Naive thymus-derived CD8-positive, alpha-beta T cell (primary cell): ENCODE measurements at regions not wholly inside any gene's neighbourhood (a gene's known extent, or its start where the extent isn't known, plus 50 kb on each side); places are given as distances from the start of the nearest gene placed in this dataset.
A peak's percentile ranks its signal among the peaks of the same experiment; 100 is the strongest.

ENCODE experiments used
- ATAC-seq, 2 donors: fragments of 150-1000 bp; cut with Tn5 transposase in 1 of 2; sonication (Bioruptor Pico), chemical (Tn5 transposase) in 1 of 2; 1 replicate in 1 of 2; 2 replicates in 1 of 2; pipeline ENCODE4 v1.10.0; 2021; ENCODE audit warnings: mild to moderate bottlenecking in 2 of 2, moderate library complexity in 2 of 2
- POLR2A ChIA-PET: fragments of 350-600 bp; sonication (Branson Sonifier 250); formaldehyde crosslinking; loops from one replicate; lab custom pipeline; 2021; ENCODE audit warnings: antibody characterized with exemption; lab: Charles Lee
- DNase-seq, 10 donors: peaks; one replicate each; pipeline versions ENCODE4 v3.0.0 to v3.0.0-alpha.2; 2020 to 2022
- H3K27ac Mint-ChIP-seq, 10 donors: one replicate each; pipeline ENCODE4 v1.8.0; 2020 to 2022; ENCODE audit warnings: mild to moderate bottlenecking in 10 of 10, mixed read lengths in 10 of 10, moderate library complexity in 4 of 10, inconsistent platforms in 1 of 10
- H3K27me3 Mint-ChIP-seq, 5 donors: one replicate each; pipeline ENCODE4 v1.8.0; 2021 to 2022; ENCODE audit warnings: mixed read lengths in 5 of 5
- H3K36me3 Mint-ChIP-seq, 3 donors: one replicate each; pipeline ENCODE4 v1.8.0; 2020 to 2022; ENCODE audit warnings: mixed read lengths in 3 of 3, mild to moderate bottlenecking in 2 of 3, inconsistent platforms in 1 of 3
- H3K4me1 Mint-ChIP-seq, 4 donors: one replicate each; pipeline ENCODE4 v1.8.0; 2021 to 2022; ENCODE audit warnings: mixed read lengths in 4 of 4
- H3K4me3 Mint-ChIP-seq, 10 donors: one replicate each; pipeline ENCODE4 v1.8.0; 2020 to 2022; ENCODE audit warnings: mild to moderate bottlenecking in 10 of 10, mixed read lengths in 10 of 10, moderate library complexity in 6 of 10, inconsistent platforms in 1 of 10
- H3K9me3 Mint-ChIP-seq, 9 donors: one replicate each; pipeline ENCODE4 v1.8.0; 2020 to 2022; ENCODE audit warnings: mixed read lengths in 9 of 9, mild to moderate bottlenecking in 3 of 9, inconsistent platforms in 1 of 9, moderate library complexity in 1 of 9

DNA sequence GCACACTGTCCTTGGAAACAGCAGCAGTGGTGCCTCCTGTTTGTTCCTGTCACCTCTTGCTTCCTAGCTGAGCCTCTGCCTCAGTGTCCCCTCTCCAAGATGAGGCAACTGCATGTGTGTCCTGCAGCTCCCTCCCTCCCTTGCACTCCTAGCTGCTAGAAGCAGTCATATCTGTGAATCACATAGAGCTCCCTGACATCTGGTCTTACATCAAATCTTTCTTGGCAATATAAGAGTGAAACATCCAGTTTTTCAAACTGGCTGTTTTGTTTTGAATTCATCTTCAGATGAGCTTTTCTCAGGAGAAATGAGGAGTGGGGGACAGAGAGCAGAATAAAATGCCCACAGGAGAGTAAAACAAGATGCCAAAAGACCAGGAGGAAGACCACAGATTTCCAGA, 103.7 kb downstream of the VCPKMT start:
- no peak for ATAC-seq
- H3K27ac Mint-ChIP-seq: peak overlapping the region in 6 of 10 donors; percentile 12 to 87 (median 56)
- H3K4me1 Mint-ChIP-seq: peaks cover 15 to 38% (median 25%) of the 10 kb centered on the region in 4 donors

DNA sequence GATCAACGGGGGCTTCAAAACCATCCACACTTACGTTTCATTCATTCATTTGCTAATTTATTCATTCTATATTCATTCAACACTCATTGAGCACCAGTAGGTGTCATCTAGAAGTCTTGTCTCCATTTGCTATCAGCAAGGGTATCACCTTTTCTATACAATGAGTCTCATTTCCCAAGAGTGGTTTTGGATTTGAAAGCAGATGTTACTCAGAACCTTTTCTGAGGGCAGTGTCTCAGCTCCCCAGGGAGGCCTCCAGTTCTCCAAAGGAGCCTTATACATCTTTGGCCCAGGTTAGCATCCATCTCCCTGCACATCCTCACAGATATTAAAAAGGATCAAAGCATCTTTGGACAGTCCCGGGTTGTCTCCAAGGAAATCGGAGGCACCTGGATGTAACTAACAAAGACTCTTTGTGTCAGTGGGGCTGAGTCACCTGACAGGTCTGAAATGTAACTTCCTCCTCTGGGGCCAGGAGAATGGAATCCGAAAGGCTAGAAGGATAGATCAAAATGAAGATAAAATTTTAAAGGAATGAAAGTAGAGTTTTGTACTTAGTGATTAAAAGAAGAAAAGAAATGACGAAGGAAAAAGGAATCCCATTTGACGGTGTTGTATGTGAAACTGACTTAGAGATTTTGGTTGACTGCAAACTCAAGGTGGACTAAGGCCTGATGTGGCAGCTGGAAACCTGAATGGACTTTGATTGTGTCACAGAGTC, 103.0 kb downstream of the VCPKMT start:
- Mint-ChIP-seq H3K4me3 (no peak overlapping the region), H3K27me3 (no peaks in the 10 kb centered on the region), H3K4me1 (peaks cover 15 to 38% (median 24%) of the 10 kb centered on the region in 4 donors), H3K27ac (peak overlapping the region in 9 of 10 donors; percentile 3 to 87 (median 63)), H3K36me3 (peaks cover 0 to 18% (median 5%) of the 10 kb centered on the region in 3 donors), H3K9me3 (no peaks in the 10 kb centered on the region)
- POLR2A ChIA-PET: interaction anchor here (0.5 kb wide), 1 partner anchor 633 kb away, joined by 4 read pairs; no protein-coding TSS in a partner anchor
- DNase-seq (no peak), ATAC-seq (no peak)

More for the DNA sequence above, 103.7 kb downstream of the VCPKMT start:
- no peak for DNase-seq
- H3K9me3 Mint-ChIP-seq: no peaks in the 10 kb centered on the region
- H3K36me3 Mint-ChIP-seq: peaks cover 0 to 18% (median 5%) of the 10 kb centered on the region in 3 donors
- H3K4me3 Mint-ChIP-seq: no peak overlapping the region
- no peaks in the 10 kb centered on the region for H3K27me3 Mint-ChIP-seq
- POLR2A ChIA-PET: interaction anchor here (0.5 kb wide), 1 partner anchor 634 kb away, joined by 4 read pairs; no protein-coding TSS in a partner anchor

GRCh38 chr14:50013934-50014333, 102.4 kb downstream of the VCPKMT start:
- peaks cover 0 to 15% (median 5%) of the 10 kb centered on the region in 3 donors for H3K36me3 Mint-ChIP-seq
- DNase-seq (no peak), ATAC-seq (no peak)
- peaks cover 15 to 38% (median 21%) of the 10 kb centered on the region in 4 donors for H3K4me1 Mint-ChIP-seq
- H3K27ac Mint-ChIP-seq: peak overlapping the region in 6 of 10 donors; percentile 7 to 78 (median 68)
- no peaks in the 10 kb centered on the region for H3K9me3 Mint-ChIP-seq
- no peak overlapping the region for H3K4me3 Mint-ChIP-seq
- H3K27me3 Mint-ChIP-seq: no peaks in the 10 kb centered on the region
- POLR2A ChIA-PET: no interaction called here

DNA sequence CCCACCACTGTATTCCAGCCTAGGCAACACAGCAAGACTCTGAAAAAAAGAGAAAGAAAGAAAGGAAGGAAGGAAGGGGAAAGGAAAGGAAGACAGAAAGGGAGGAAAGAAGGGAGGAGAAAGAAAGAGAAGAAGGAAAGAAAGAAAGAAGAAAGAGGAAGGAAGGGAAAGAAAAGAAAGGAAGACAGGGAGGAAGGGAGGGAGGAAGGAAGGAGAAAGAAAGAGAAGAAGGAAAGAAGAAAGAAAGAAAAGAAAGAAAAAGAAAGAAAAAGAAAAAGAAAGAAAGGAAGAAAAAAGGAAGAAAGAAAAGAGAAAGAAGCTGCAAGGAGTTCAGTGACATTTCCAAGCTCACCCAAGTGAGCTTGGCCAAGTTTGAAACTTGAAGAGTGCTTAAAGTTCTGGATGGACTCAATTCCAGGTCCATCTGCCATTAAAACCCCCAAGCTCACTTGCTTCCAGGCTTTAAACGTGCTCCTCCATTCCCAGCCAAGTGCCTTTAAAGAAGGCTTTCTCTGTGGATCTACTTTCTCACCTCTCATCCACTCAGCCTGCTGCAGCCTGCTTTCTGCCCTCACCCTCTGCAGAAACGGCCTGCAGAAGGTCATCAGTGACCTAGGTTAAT, 101.5 kb downstream of the VCPKMT start:
- no peak overlapping the region for H3K4me3 Mint-ChIP-seq
- H3K36me3 Mint-ChIP-seq: peaks cover 5 to 13% (median 13%) of the 10 kb centered on the region in 3 donors
- peak overlapping the region in 4 of 10 donors; percentile 58 to 75 (median 68) for H3K27ac Mint-ChIP-seq
- H3K9me3 Mint-ChIP-seq: peaks cover 0 to 5% (median 0%) of the 10 kb centered on the region in 9 donors
- peaks cover 15 to 46% (median 20%) of the 10 kb centered on the region in 4 donors for H3K4me1 Mint-ChIP-seq
- POLR2A ChIA-PET: interaction anchor here (0.8 to 0.9 kb wide), 2 partner anchors 11 to 12 kb away, joined by 3 to 6 read pairs; no protein-coding TSS in a partner anchor
- no peak for ATAC-seq
- no peaks in the 10 kb centered on the region for H3K27me3 Mint-ChIP-seq
- DNase-seq: no peak

- no peak for DNase-seq
- H3K4me3 Mint-ChIP-seq: no peak overlapping the region
- peaks cover 0 to 9% (median 0%) of the 10 kb centered on the region in 9 donors for H3K9me3 Mint-ChIP-seq
- peak overlapping the region in 3 of 10 donors; percentile 0 to 73 (median 8) for H3K27ac Mint-ChIP-seq
- no peak for ATAC-seq
- H3K36me3 Mint-ChIP-seq: peaks cover 9 to 19% (median 11%) of the 10 kb centered on the region in 3 donors
- POLR2A ChIA-PET: interaction anchor here (0.5 to 1.5 kb wide), 5 partner anchors 9 to 123 kb away, joined by 3 to 6 read pairs (median 4); partner anchors contain the start of gene ARF6
- peaks cover 15 to 47% (median 21%) of the 10 kb centered on the region in 4 donors for H3K4me1 Mint-ChIP-seq
- H3K27me3 Mint-ChIP-seq: no peaks in the 10 kb centered on the region
These were observed 100.7 kb downstream of the VCPKMT start for GRCh38 chr14:50015716-50016115.

DNA sequence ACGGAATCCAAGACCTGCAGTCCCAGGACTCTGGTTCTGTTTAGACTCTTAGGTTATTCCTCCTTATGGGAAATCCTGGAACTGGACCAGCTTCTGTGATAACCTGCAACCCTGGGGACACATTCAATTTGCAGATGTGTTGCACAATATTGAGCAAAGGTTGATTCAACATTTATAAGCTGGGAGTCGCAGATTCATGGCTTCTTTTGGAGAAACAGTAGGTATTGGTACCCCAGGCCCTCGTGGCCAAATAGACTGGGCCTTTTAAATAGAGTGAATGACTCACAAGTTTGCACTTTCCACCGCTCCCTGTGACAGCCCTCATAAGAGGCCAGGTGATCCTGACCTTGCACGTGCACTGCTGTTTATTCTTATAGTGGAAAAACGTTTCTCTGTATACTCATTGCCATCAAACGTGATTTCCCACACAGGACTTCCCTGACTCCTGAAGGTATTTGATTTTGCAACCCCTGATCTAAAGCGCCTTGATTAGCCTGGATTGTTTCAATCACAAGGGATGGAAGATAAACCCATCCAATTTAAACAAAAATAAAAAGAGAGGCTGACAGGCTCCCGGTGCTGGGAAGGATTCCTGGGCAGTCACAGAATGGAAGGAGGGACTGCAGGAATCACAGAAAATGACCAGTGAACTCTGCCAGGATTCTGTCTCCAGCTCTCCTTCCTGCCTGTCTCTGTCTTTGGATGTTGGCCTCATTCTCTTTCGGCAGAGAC, 98.0 kb downstream of the VCPKMT start:
- no peak overlapping the region for H3K4me3 Mint-ChIP-seq
- peak overlapping the region in 1 of 10 donors; percentile 62 for H3K27ac Mint-ChIP-seq
- H3K4me1 Mint-ChIP-seq: peaks cover 19 to 51% (median 35%) of the 10 kb centered on the region in 4 donors
- DNase-seq (no peak), ATAC-seq (no peak)
- POLR2A ChIA-PET: interaction anchor here (0.6 to 1.3 kb wide), 4 partner anchors 15 to 44 kb away, joined by 3 to 7 read pairs (median 5); no protein-coding TSS in a partner anchor
- peaks cover 0 to 9% (median 1%) of the 10 kb centered on the region in 9 donors for H3K9me3 Mint-ChIP-seq
- H3K27me3 Mint-ChIP-seq: no peaks in the 10 kb centered on the region
- H3K36me3 Mint-ChIP-seq: peaks cover 13 to 24% (median 16%) of the 10 kb centered on the region in 3 donors

GRCh38 chr14:50018933-50019210, 97.5 kb downstream of the VCPKMT start:
- peaks cover 13 to 26% (median 16%) of the 10 kb centered on the region in 3 donors for H3K36me3 Mint-ChIP-seq
- H3K27me3 Mint-ChIP-seq: no peaks in the 10 kb centered on the region
- POLR2A ChIA-PET: interaction anchor here (1.3 kb wide), 2 partner anchors 28 to 43 kb away, joined by 3 to 6 read pairs; no protein-coding TSS in a partner anchor
- peaks cover 21 to 51% (median 34%) of the 10 kb centered on the region in 4 donors for H3K4me1 Mint-ChIP-seq
- ATAC-seq (no peak), DNase-seq (no peak)
- H3K9me3 Mint-ChIP-seq: peaks cover 0 to 9% (median 1%) of the 10 kb centered on the region in 9 donors
- no peak overlapping the region for H3K4me3 Mint-ChIP-seq
- H3K27ac Mint-ChIP-seq: peak overlapping the region in 2 of 10 donors; percentile 20 to 62

DNA sequence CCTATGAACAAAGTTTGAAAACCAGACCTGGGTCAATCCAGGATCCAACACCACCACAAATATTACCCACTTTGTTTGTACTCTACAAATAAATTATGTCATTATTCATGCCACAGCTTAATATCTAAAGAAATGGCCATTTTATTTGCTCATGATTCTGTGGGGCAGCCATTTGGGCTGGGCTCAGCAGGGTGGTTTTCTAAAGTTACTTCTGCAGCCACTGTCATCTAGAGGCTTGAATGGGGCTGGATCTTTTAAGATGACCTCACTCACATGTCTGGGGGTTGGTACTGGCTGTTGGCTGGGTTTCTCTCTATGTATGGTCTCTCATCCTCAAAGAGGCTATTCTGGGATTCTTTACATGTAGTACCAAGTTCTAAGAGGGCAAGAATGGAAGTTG, 96.2 kb downstream of the VCPKMT start:
- POLR2A ChIA-PET: interaction anchor here (1.2 kb wide), 1 partner anchor 11 kb away, joined by 3 read pairs; no protein-coding TSS in a partner anchor
- peaks cover 0 to 9% (median 1%) of the 10 kb centered on the region in 9 donors for H3K9me3 Mint-ChIP-seq
- H3K27ac Mint-ChIP-seq: no peak overlapping the region
- H3K4me3 Mint-ChIP-seq: no peak overlapping the region
- DNase-seq (no peak), ATAC-seq (no peak)
- peaks cover 13 to 28% (median 16%) of the 10 kb centered on the region in 3 donors for H3K36me3 Mint-ChIP-seq
- H3K4me1 Mint-ChIP-seq: peaks cover 17 to 45% (median 32%) of the 10 kb centered on the region in 4 donors
- H3K27me3 Mint-ChIP-seq: no peaks in the 10 kb centered on the region

GRCh38 chr14:50020799-50021198, 95.6 kb downstream of the VCPKMT start:
- no peaks in the 10 kb centered on the region for H3K27me3 Mint-ChIP-seq
- H3K4me1 Mint-ChIP-seq: peaks cover 16 to 38% (median 28%) of the 10 kb centered on the region in 4 donors
- POLR2A ChIA-PET: interaction anchor here (0.6 to 1.2 kb wide), 4 partner anchors 12 to 128 kb away, joined by 3 to 5 read pairs (median 3); partner anchors contain the start of gene ARF6
- DNase-seq (no peak), ATAC-seq (no peak)
- peaks cover 16 to 34% (median 22%) of the 10 kb centered on the region in 3 donors for H3K36me3 Mint-ChIP-seq
- H3K4me3 Mint-ChIP-seq: no peak overlapping the region
- H3K27ac Mint-ChIP-seq: peak overlapping the region in 6 of 10 donors; percentile 4 to 75 (median 38)
- peaks cover 0 to 14% (median 5%) of the 10 kb centered on the region in 9 donors for H3K9me3 Mint-ChIP-seq

DNA sequence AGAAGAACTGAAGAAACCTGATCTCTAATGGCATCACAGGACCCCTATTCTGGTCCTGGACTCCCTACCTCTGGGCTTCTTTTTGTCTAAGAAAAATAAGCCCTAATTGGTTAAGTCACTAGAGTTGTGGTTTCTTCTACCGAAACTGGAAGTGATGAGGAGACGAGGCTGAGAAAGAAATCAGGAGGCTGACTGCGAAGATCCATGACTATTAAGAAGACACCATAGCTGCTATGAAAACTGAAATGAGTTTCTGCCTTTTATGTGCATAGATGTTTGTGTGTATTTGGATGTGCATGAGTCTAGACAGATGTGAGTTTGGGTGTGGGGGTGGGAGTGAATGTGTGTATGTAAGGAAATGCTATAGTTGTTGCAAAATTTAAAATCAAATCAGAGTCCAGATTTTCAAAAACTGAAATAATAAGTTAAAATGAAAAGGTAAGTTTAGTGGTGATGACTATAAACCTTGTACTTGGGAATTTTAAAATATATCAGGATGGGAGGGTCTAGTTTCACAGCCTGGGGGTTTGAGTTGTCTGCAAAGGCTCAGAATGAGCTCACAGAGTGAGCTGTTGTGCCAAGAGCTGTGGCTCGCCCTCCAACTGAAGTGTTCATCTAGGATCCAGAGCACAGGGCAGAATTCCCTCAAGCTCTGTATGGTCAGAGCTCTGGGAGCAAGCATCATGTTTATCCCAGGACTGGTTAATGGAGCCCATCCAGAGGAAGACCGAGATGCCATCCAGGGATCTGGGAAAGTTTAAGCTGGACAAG, 94.9 kb downstream of the VCPKMT start:
- Mint-ChIP-seq H3K36me3 (peaks cover 17 to 34% (median 23%) of the 10 kb centered on the region in 3 donors), H3K27ac (peak overlapping the region in 8 of 10 donors; percentile 9 to 91 (median 63)), H3K4me1 (peaks cover 14 to 32% (median 22%) of the 10 kb centered on the region in 4 donors), H3K27me3 (no peaks in the 10 kb centered on the region), H3K4me3 (peak overlapping the region in 4 of 10 donors; percentile 2 to 37 (median 10)), H3K9me3 (peaks cover 0 to 16% (median 6%) of the 10 kb centered on the region in 9 donors)
- no peak for ATAC-seq
- POLR2A ChIA-PET: interaction anchor here (0.6 to 1.4 kb wide), 5 partner anchors 18 to 129 kb away, joined by 3 to 5 read pairs (median 3); partner anchors contain the start of gene ARF6
- DNase-seq: no peak

- Mint-ChIP-seq H3K36me3 (peaks cover 17 to 32% (median 23%) of the 10 kb centered on the region in 3 donors), H3K27me3 (no peaks in the 10 kb centered on the region), H3K4me3 (no peak overlapping the region), H3K4me1 (peaks cover 13 to 20% (median 18%) of the 10 kb centered on the region in 4 donors), H3K9me3 (peaks cover 0 to 16% (median 6%) of the 10 kb centered on the region in 9 donors), H3K27ac (no peak overlapping the region)
- DNase-seq (no peak), ATAC-seq (no peak)
- POLR2A ChIA-PET: interaction anchor here (1.4 kb wide), 1 partner anchor 74 kb away, joined by 3 read pairs; no protein-coding TSS in a partner anchor
These were observed 93.7 kb downstream of the VCPKMT start for GRCh38 chr14:50022661-50023060.
